ENCODE measurements at regions not wholly inside any gene's neighbourhood (a gene's known extent, or its start where the extent isn't known, plus 50 kb on each side); places are given as distances from the start of the nearest gene placed in this dataset.

DNA sequence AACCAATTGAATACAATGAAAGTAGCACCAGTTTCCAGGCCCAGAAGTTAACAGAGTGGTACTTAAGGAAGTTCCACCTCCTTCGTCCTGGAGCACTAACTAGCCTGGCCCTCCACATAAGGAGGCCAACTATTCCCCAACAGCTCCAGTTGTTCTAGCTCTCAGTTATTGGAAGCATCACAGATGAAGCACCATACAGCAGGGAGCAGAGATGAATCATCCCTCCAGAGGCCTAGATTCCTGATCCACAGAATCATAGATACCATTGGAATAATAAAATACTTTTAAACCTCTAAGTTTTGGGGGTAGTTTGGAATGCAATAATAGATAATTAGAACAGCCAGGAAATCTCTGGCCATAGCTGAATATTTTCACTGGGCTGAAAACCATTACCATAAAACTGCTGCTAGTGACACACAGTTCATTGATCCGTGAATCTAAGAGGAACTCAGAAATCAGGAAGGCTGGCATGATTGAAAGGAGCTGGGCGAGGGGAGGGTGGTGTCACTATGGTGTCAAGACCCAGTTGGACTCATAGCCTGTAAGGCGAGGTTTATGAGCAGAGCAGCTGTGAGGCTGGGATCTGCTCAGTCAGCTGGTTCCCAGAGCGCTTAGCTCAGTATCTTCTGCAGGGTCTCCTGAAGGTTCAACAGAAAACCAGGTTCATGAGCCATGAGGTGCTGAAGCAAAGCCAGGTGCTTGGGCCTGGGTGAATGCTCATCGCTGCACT lies 371.4 kb upstream of the TMTC1 start:
- TF ChIP-seq, protein P1, sequence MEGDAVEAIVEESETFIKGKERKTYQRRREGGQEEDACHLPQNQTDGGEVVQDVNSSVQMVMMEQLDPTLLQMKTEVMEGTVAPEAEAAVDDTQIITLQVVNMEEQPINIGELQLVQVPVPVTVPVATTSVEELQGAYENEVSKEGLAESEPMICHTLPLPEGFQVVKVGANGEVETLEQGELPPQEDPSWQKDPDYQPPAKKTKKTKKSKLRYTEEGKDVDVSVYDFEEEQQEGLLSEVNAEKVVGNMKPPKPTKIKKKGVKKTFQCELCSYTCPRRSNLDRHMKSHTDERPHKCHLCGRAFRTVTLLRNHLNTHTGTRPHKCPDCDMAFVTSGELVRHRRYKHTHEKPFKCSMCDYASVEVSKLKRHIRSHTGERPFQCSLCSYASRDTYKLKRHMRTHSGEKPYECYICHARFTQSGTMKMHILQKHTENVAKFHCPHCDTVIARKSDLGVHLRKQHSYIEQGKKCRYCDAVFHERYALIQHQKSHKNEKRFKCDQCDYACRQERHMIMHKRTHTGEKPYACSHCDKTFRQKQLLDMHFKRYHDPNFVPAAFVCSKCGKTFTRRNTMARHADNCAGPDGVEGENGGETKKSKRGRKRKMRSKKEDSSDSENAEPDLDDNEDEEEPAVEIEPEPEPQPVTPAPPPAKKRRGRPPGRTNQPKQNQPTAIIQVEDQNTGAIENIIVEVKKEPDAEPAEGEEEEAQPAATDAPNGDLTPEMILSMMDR (IDR thresholded peaks at IDR 0.05; ENCODE audit: insufficient read depth, low read depth, low read length) = no peak
- DNase-seq (ENCODE audit: low read depth) = no peak
- H3K4me3 ChIP-seq (ENCODE audit: low read depth, low read length) = no peak overlapping the region

DNA sequence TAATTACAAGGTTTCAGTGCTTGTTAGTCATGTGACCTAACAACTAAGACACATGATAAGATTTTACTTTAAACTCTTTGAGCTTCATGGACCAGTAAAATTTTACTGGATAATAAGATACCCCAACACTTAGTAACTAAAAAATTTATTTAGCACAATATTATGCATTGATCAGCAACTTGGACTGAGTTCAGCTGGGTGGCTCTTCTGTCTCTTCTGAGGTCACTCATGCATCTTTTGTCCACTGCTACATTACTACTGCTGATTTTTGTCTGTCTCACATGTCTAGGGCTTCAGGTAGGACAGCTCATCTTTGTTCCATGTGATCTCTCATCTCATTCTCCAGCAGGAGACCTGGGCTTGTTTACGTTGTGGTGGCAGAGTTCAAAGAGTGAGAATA lies 370.2 kb upstream of the TMTC1 start:
- DNase-seq (ENCODE audit: low read depth) = no peak

GRCh38 chr12:30152705-30153104 lies 369.0 kb upstream of the TMTC1 start:
- no peak for DNase-seq (ENCODE audit: low read depth)
- no peak overlapping the region for H3K4me3 ChIP-seq (ENCODE audit: low read depth, low read length)
- TF ChIP-seq, protein P1 (IDR thresholded peaks at IDR 0.05; ENCODE audit: insufficient read depth, low read depth, low read length) = no peak

More for the DNA sequence above, 370.2 kb upstream of the TMTC1 start:
- TF ChIP-seq, protein P1 (IDR thresholded peaks at IDR 0.05; ENCODE audit: insufficient read depth, low read depth, low read length) = no peak
- no peak overlapping the region for H3K4me3 ChIP-seq (ENCODE audit: low read depth, low read length)

DNA sequence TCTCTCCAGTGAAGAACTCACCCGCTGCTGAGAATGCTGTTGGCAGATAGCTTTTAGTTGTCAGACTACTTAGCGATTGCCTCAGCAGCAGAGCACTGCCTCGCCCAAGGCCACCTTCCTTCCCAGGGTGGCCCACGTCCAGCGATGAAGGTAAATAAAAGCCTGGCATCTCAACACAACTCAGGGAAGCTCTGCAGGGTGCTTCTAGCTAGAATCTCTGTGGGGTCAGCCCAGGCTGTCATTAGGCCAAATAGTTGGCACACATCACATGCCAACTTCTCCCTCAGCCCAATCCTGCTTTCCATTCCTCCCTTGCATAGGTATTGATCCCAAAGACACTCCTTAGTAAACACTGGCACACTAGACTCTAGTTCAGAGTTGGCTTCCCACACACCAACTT lies 368.1 kb upstream of the TMTC1 start:
- TF ChIP-seq, protein P1 (IDR thresholded peaks at IDR 0.05; ENCODE audit: insufficient read depth, low read depth, low read length) = no peak
- DNase-seq (ENCODE audit: low read depth) = no peak
- H3K4me3 ChIP-seq (ENCODE audit: low read depth, low read length) = no peak overlapping the region

DNA sequence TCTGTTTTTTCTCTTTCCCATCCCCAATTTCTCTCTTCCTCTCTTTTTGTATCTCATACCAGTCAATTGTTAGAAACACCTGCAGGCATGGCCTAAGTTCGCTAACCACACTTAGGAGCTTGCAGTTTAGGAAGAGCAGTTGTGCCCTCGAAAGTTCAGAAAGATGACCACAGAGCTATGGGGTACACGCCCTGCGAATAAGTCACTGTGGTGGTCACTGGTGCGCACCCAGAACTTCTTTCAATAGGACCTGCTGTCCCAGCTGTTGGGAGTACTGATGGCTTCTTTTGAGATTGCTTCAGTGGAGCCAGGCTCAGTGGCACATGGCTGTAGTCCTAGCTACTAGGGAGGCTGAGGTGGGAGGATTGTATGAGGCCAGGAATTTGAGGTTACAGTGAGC lies 362.8 kb upstream of the TMTC1 start:
- H3K4me3 ChIP-seq (ENCODE audit: low read depth, low read length) = no peak overlapping the region
- no peak for DNase-seq (ENCODE audit: low read depth)
- TF ChIP-seq, protein P1 (IDR thresholded peaks at IDR 0.05; ENCODE audit: insufficient read depth, low read depth, low read length) = no peak

GRCh38 chr12:30145684-30146032 lies 361.9 kb upstream of the TMTC1 start:
- no peak for DNase-seq (ENCODE audit: low read depth)
- TF ChIP-seq, protein P1 (IDR thresholded peaks at IDR 0.05; ENCODE audit: insufficient read depth, low read depth, low read length) = no peak
- H3K4me3 ChIP-seq (ENCODE audit: low read depth, low read length) = no peak overlapping the region
